Neuronal stem cell (in vitro differentiated cells): ENCODE measurements at regions not wholly inside any gene's neighbourhood (a gene's known extent, or its start where the extent isn't known, plus 50 kb on each side); places are given as distances from the start of the nearest gene placed in this dataset.

Source experiments
- DNase-seq: peaks from one replicate; pipeline ENCODE4 v3.0.0-alpha.2; 2013; ENCODE audit warnings: low spot score
- H2AFZ ChIP-seq: one replicate; pipeline ENCODE4 v1.6.1; 2013; ENCODE audit warnings: mild to moderate bottlenecking, low read length, inconsistent platforms
- H2AK5ac ChIP-seq: 2 replicates; pipeline ENCODE4 v1.6.1; 2013; ENCODE audit warnings: low read depth, mild to moderate bottlenecking, inconsistent platforms, low read length, moderate library complexity, mixed read lengths
- H2BK120ac ChIP-seq: 2 replicates; pipeline ENCODE4 v1.6.1; 2013; ENCODE audit warnings: low read depth, mild to moderate bottlenecking, inconsistent platforms, low read length, moderate library complexity, mixed read lengths
- H2BK12ac ChIP-seq: one replicate; pipeline ENCODE4 v1.6.1; 2013; ENCODE audit warnings: low read length, inconsistent platforms
- H2BK15ac ChIP-seq: 2 replicates; pipeline ENCODE4 v1.6.1; 2013; ENCODE audit warnings: mild to moderate bottlenecking, low read length, inconsistent platforms, mixed read lengths
- H2BK5ac ChIP-seq: one replicate; pipeline ENCODE4 v1.6.1; 2013; ENCODE audit warnings: inconsistent platforms, mild to moderate bottlenecking, low read length, moderate library complexity
- H3K14ac ChIP-seq: one replicate; pipeline ENCODE4 v1.6.1; 2013; ENCODE audit warnings: low read length, inconsistent platforms
- H3K18ac ChIP-seq: 2 replicates; pipeline ENCODE4 v1.6.1; 2013; ENCODE audit warnings: low read length, inconsistent platforms
- H3K23ac ChIP-seq: 2 replicates; pipeline ENCODE4 v1.6.1; 2013; ENCODE audit warnings: low read depth, mild to moderate bottlenecking, mixed read lengths, low read length, inconsistent platforms; ENCODE audit not compliant: poor library complexity
- H3K27ac ChIP-seq: replicated peaks from 3 replicates; pipeline ENCODE4 v1.5.1; 2013; ENCODE audit warnings: low read length, inconsistent platforms
- H3K27me3 ChIP-seq, 3 experiments: 2 replicates each; pipeline ENCODE4 v1.6.1; 2013; ENCODE audit warnings: low read length in 3 of 3, mild to moderate bottlenecking in 2 of 3, inconsistent platforms in 1 of 3, low read depth in 1 of 3, mixed read lengths in 1 of 3, moderate library complexity in 1 of 3; ENCODE audit not compliant: control insufficient read depth in 3 of 3, insufficient read depth in 3 of 3
- H3K36me3 ChIP-seq, 2 donors: replicated peaks in 1 of 2; 2 replicates each; pipeline ENCODE4 v1.6.1; 2013; ENCODE audit warnings: low read length in 2 of 2; ENCODE audit not compliant: control insufficient read depth in 2 of 2, insufficient read depth in 2 of 2
- H3K4ac ChIP-seq: 2 replicates; pipeline ENCODE4 v1.6.1; 2013; ENCODE audit warnings: inconsistent platforms, mild to moderate bottlenecking, low read length, moderate library complexity
- H3K4me1 ChIP-seq, 2 donors: 1 replicate in 1 of 2; 2 replicates in 1 of 2; pipeline ENCODE4 v1.6.1; 2013; ENCODE audit warnings: low read length in 2 of 2, low read depth in 1 of 2; ENCODE audit not compliant: control insufficient read depth in 2 of 2, insufficient read depth in 1 of 2
- H3K4me2 ChIP-seq: one replicate; pipeline ENCODE4 v1.6.1; 2013; ENCODE audit warnings: mild to moderate bottlenecking, low read length, inconsistent platforms; ENCODE audit not compliant: insufficient read depth, poor library complexity, severe bottlenecking
- H3K4me3 ChIP-seq, 2 donors: 2 replicates each; pipeline ENCODE4 v1.5.1; 2013; ENCODE audit warnings: low read length in 2 of 2, mild to moderate bottlenecking in 2 of 2, inconsistent platforms in 1 of 2, moderate library complexity in 1 of 2
- H3K79me1 ChIP-seq: one replicate; pipeline ENCODE4 v1.6.1; 2013; ENCODE audit warnings: low read depth, mild to moderate bottlenecking, inconsistent platforms, low read length, moderate library complexity
- H3K9ac ChIP-seq: one replicate; pipeline ENCODE4 v1.6.1; 2013; ENCODE audit warnings: mild to moderate bottlenecking, low read depth, low read length, inconsistent platforms; ENCODE audit not compliant: poor library complexity
- H3K9me3 ChIP-seq, 2 donors: replicated peaks in 1 of 2; 2 replicates each; pipeline versions ENCODE3 to v1.6.1; 2013; ENCODE audit warnings: low read length in 2 of 2, mild to moderate bottlenecking in 2 of 2, inconsistent platforms in 1 of 2, low read depth in 1 of 2, mixed read lengths in 1 of 2, moderate library complexity in 1 of 2; ENCODE audit not compliant: control insufficient read depth in 2 of 2, insufficient read depth in 1 of 2
- H4K8ac ChIP-seq: one replicate; pipeline ENCODE4 v1.6.1; 2013; ENCODE audit warnings: low read depth, mild to moderate bottlenecking, inconsistent platforms, low read length, moderate library complexity
- H4K91ac ChIP-seq: one replicate; pipeline ENCODE4 v1.6.1; 2013; ENCODE audit warnings: low read length, low read depth, mild to moderate bottlenecking, inconsistent platforms; ENCODE audit not compliant: poor library complexity
- WGBS, 2 donors: extraction: QIAGEN DNeasy Blood & Tissue Kit; methylation state at CpG; one replicate each; pipeline ENCODE4 v1.1.7; 2013; ENCODE audit warnings: missing lambda C conversion rate in 2 of 2, mixed read lengths in 1 of 2; ENCODE audit not compliant: insufficient read length in 2 of 2, insufficient replicate concordance in 1 of 2; ENCODE audit errors: extremely low coverage in 2 of 2; 5-methylcytosine and 5-hydroxymethylcytosine counted together

- peak overlapping the region; percentile 88 for H2BK12ac ChIP-seq
- H3K14ac ChIP-seq: no peak overlapping the region
- H3K27me3 ChIP-seq: peaks cover 0 to 3% (median 0%) of the 10 kb centered on the region in 3 experiments
- peak overlapping the region; percentile 54 for H3K18ac ChIP-seq
- H3K36me3 ChIP-seq: no peaks in the 10 kb centered on the region
- no peak for DNase-seq
- H3K4me2 ChIP-seq: no peak overlapping the region
- no peaks in the 10 kb centered on the region for H3K9me3 ChIP-seq
- no peak overlapping the region for H4K8ac ChIP-seq
- H3K23ac ChIP-seq: no peak overlapping the region
- no peak overlapping the region for H3K9ac ChIP-seq
- H2AK5ac ChIP-seq: peak overlapping the region; percentile 9
- no CpG with 5 or more reads among the region's 5 CpGs for WGBS, 2 donors
- no peak overlapping the region for H3K4ac ChIP-seq
- H2BK15ac ChIP-seq: peak overlapping the region; percentile 9
- H4K91ac ChIP-seq: no peak overlapping the region
- H3K4me3 ChIP-seq: no peak overlapping the region
- no peaks in the 10 kb centered on the region for H3K4me1 ChIP-seq
- H3K27ac ChIP-seq: no peak overlapping the region
- peak overlapping the region; percentile 82 for H2AFZ ChIP-seq
- no peak overlapping the region for H2BK120ac ChIP-seq
- no peaks in the 10 kb centered on the region for H3K79me1 ChIP-seq
- no peak overlapping the region for H2BK5ac ChIP-seq
Measured at GRCh38 chr12:68406134-68406576, 74.0 kb upstream of the MDM1 start.

- H3K9me3 ChIP-seq: no peaks in the 10 kb centered on the region
- H2BK120ac ChIP-seq: no peak overlapping the region
- no peak overlapping the region for H3K4me3 ChIP-seq
- no peaks in the 10 kb centered on the region for H3K79me1 ChIP-seq
- H3K4me1 ChIP-seq: no peaks in the 10 kb centered on the region
- H2BK12ac ChIP-seq: no peak overlapping the region
- no peak overlapping the region for H3K18ac ChIP-seq
- no peaks in the 10 kb centered on the region for H3K36me3 ChIP-seq
- no peak overlapping the region for H2BK15ac ChIP-seq
- no peak overlapping the region for H2BK5ac ChIP-seq
- H3K27ac ChIP-seq: no peak overlapping the region
- H4K8ac ChIP-seq: no peak overlapping the region
- no peak overlapping the region for H3K4me2 ChIP-seq
- H2AFZ ChIP-seq: no peak overlapping the region
- H3K27me3 ChIP-seq: peaks cover 0 to 3% (median 0%) of the 10 kb centered on the region in 3 experiments
- H4K91ac ChIP-seq: no peak overlapping the region
- WGBS, 2 donors: no CpG with 5 or more reads among the region's 4 CpGs
- no peak overlapping the region for H3K9ac ChIP-seq
- no peak overlapping the region for H3K14ac ChIP-seq
- H3K23ac ChIP-seq: no peak overlapping the region
- H3K4ac ChIP-seq: no peak overlapping the region
- H2AK5ac ChIP-seq: no peak overlapping the region
- DNase-seq: no peak
Measured at GRCh38 chr12:68406911-68407310, 74.7 kb upstream of the MDM1 start.

- DNase-seq: no peak
- Histone ChIP-seq H3K23ac (no peak overlapping the region), H3K18ac (no peak overlapping the region), H3K4me1 (no peaks in the 10 kb centered on the region), H3K4me2 (no peak overlapping the region), H3K79me1 (no peaks in the 10 kb centered on the region), H3K27ac (no peak overlapping the region), H3K27me3 (peaks cover 0 to 3% (median 0%) of the 10 kb centered on the region in 3 experiments), H4K8ac (no peak overlapping the region), H4K91ac (no peak overlapping the region), H2BK15ac (no peak overlapping the region), H3K4ac (no peak overlapping the region), H2BK5ac (no peak overlapping the region), H3K4me3 (no peak overlapping the region), H2BK120ac (no peak overlapping the region), H2AK5ac (no peak overlapping the region), H3K9ac (no peak overlapping the region), H3K9me3 (no peaks in the 10 kb centered on the region), H3K36me3 (no peaks in the 10 kb centered on the region), H2BK12ac (peak overlapping the region; percentile 87), H2AFZ (no peak overlapping the region), H3K14ac (no peak overlapping the region)
- no CpG with 5 or more reads among the region's 11 CpGs for WGBS, 2 donors
Measured at GRCh38 chr12:68410018-68410660, 78.0 kb upstream of the MDM1 start.

GRCh38 chr12:68411371-68411770 lies 79.2 kb upstream of the MDM1 start:
- WGBS, 2 donors: no CpG with 5 or more reads among the region's 9 CpGs
- H3K9me3 ChIP-seq: peaks cover 0 to 2% of the 10 kb centered on the region in 2 donors
- H3K14ac ChIP-seq: no peak overlapping the region
- peak overlapping the region; percentile 61 for H2BK120ac ChIP-seq
- no peak overlapping the region for H3K27ac ChIP-seq
- H3K79me1 ChIP-seq: no peaks in the 10 kb centered on the region
- peak overlapping the region; percentile 38 for H3K18ac ChIP-seq
- peaks cover 0 to 3% (median 1%) of the 10 kb centered on the region in 3 experiments for H3K27me3 ChIP-seq
- H3K4ac ChIP-seq: no peak overlapping the region
- H2BK15ac ChIP-seq: peak overlapping the region; percentile 37
- H2AK5ac ChIP-seq: no peak overlapping the region
- no peak overlapping the region for H3K23ac ChIP-seq
- no peak overlapping the region for H4K8ac ChIP-seq
- DNase-seq: no peak
- no peak overlapping the region for H2BK12ac ChIP-seq
- H3K36me3 ChIP-seq: no peaks in the 10 kb centered on the region
- H3K4me3 ChIP-seq: no peak overlapping the region
- no peak overlapping the region for H3K9ac ChIP-seq
- H3K4me2 ChIP-seq: no peak overlapping the region
- peaks cover 0 to 1% of the 10 kb centered on the region in 2 donors for H3K4me1 ChIP-seq
- no peak overlapping the region for H4K91ac ChIP-seq
- peak overlapping the region; percentile 57 for H2AFZ ChIP-seq
- H2BK5ac ChIP-seq: no peak overlapping the region
